NCI-H128 (cell line): ENCODE measurements at regions not wholly inside any gene's neighbourhood (a gene's known extent, or its start where the extent isn't known, plus 50 kb on each side); places are given as distances from the start of the nearest gene placed in this dataset.
"Not testable (repeated sequence)": the region's sequence is repeated elsewhere in the genome, so short reads cannot be mapped to it uniquely, and the experiment has no call there.

ENCODE experiments used
- DNase-seq: peaks from one replicate; lab custom pipeline; 2025; ENCODE audit not compliant: unreplicated experiment; lab: John Stamatoyannopoulos, UW

- DNase-seq, result no peak
These were observed 50.6 kb upstream of the FER start for GRCh38 chr5:108696951-108697715.

- DNase-seq, result no peak
These were observed 51.3 kb upstream of the FER start for GRCh38 chr5:108696407-108696806.

- no peak for DNase-seq
These were observed 59.2 kb upstream of the FER start for GRCh38 chr5:108688485-108688884.

GRCh38 chr5:108687595-108688200, 60.0 kb upstream of the FER start:
- no peak for DNase-seq

- no peak for DNase-seq
These were observed 61.0 kb upstream of the FER start for GRCh38 chr5:108686676-108687075.

GRCh38 chr5:108685448-108686216, 62.1 kb upstream of the FER start:
- not testable (repeated sequence) for DNase-seq

- no peak for DNase-seq
These were observed 66.4 kb upstream of the FER start for GRCh38 chr5:108681079-108681921.

- DNase-seq, result no peak
These were observed 69.6 kb upstream of the FER start for GRCh38 chr5:108678091-108678490.

- DNase-seq, result no peak
These were observed 72.0 kb upstream of the FER start for GRCh38 chr5:108675736-108676135.

GRCh38 chr5:108672639-108673038, 75.1 kb upstream of the FER start:
- no peak for DNase-seq

GRCh38 chr5:108670591-108671289, 77.0 kb upstream of the FER start:
- no peak for DNase-seq

GRCh38 chr5:108669462-108669861, 78.2 kb upstream of the FER start:
- no peak for DNase-seq

- no peak for DNase-seq
These were observed 86.0 kb upstream of the FER start for GRCh38 chr5:108661590-108662219.

GRCh38 chr5:108661024-108661423, 86.7 kb upstream of the FER start:
- no peak for DNase-seq

GRCh38 chr5:108660291-108660690, 87.4 kb upstream of the FER start:
- no peak for DNase-seq

- DNase-seq, result no peak
These were observed 88.2 kb upstream of the FER start for GRCh38 chr5:108659531-108659930.

- no peak for DNase-seq
These were observed 91.8 kb upstream of the FER start for GRCh38 chr5:108655750-108656450.

GRCh38 chr5:108654051-108654450, 93.6 kb upstream of the FER start:
- no peak for DNase-seq

- no peak for DNase-seq
These were observed 94.5 kb upstream of the FER start for GRCh38 chr5:108653201-108653600.
